ENCODE measurements at regions not wholly inside any gene's neighbourhood (a gene's known extent, or its start where the extent isn't known, plus 50 kb on each side); places are given as distances from the start of the nearest gene placed in this dataset.

GRCh38 chr4:14091966-14092365 is 464.4 kb upstream of the BOD1L1 start:
- Mint-ChIP-seq H3K27ac (ENCODE audit: unreplicated experiment) (no peak overlapping the region), H3K4me1 (ENCODE audit: unreplicated experiment) (no peaks in the 10 kb centered on the region), H3K27me3 (ENCODE audit: unreplicated experiment) (no peaks in the 10 kb centered on the region), H3K4me3 (ENCODE audit: unreplicated experiment) (no peak overlapping the region), H3K36me3 (ENCODE audit: low read depth, unreplicated experiment) (no peaks in the 10 kb centered on the region), H3K9me3 (ENCODE audit: unreplicated experiment) (no peaks in the 10 kb centered on the region)
- DNase-seq (ENCODE audit: low spot score) = no peak
- no peak for TF ChIP-seq CTCF (IDR thresholded peaks at IDR 0.05; ENCODE audit: unreplicated experiment)

- Mint-ChIP-seq H3K36me3 (ENCODE audit: low read depth, unreplicated experiment) (no peaks in the 10 kb centered on the region), H3K4me3 (ENCODE audit: unreplicated experiment) (no peak overlapping the region), H3K27ac (ENCODE audit: unreplicated experiment) (no peak overlapping the region), H3K27me3 (ENCODE audit: unreplicated experiment) (no peaks in the 10 kb centered on the region), H3K4me1 (ENCODE audit: unreplicated experiment) (no peaks in the 10 kb centered on the region), H3K9me3 (ENCODE audit: unreplicated experiment) (no peaks in the 10 kb centered on the region)
- no peak for DNase-seq (ENCODE audit: low spot score)
- no peak for TF ChIP-seq CTCF (IDR thresholded peaks at IDR 0.05; ENCODE audit: unreplicated experiment)
Measured at GRCh38 chr4:14092741-14093140, 465.2 kb upstream of the BOD1L1 start.

- Mint-ChIP-seq H3K36me3 (ENCODE audit: low read depth, unreplicated experiment) (no peaks in the 10 kb centered on the region), H3K9me3 (ENCODE audit: unreplicated experiment) (no peaks in the 10 kb centered on the region), H3K27me3 (ENCODE audit: unreplicated experiment) (peaks cover 2% of the 10 kb centered on the region), H3K27ac (ENCODE audit: unreplicated experiment) (no peak overlapping the region), H3K4me3 (ENCODE audit: unreplicated experiment) (no peak overlapping the region), H3K4me1 (ENCODE audit: unreplicated experiment) (no peaks in the 10 kb centered on the region)
- DNase-seq (ENCODE audit: low spot score) = no peak
- no peak for TF ChIP-seq CTCF (IDR thresholded peaks at IDR 0.05; ENCODE audit: unreplicated experiment)
Measured at GRCh38 chr4:14095831-14096230, 468.3 kb upstream of the BOD1L1 start.

GRCh38 chr4:14096396-14096965 is 469.0 kb upstream of the BOD1L1 start:
- no peak for DNase-seq (ENCODE audit: low spot score)
- Mint-ChIP-seq H3K4me1 (ENCODE audit: unreplicated experiment) (no peaks in the 10 kb centered on the region), H3K4me3 (ENCODE audit: unreplicated experiment) (no peak overlapping the region), H3K9me3 (ENCODE audit: unreplicated experiment) (no peaks in the 10 kb centered on the region), H3K27ac (ENCODE audit: unreplicated experiment) (no peak overlapping the region), H3K27me3 (ENCODE audit: unreplicated experiment) (peaks cover 2% of the 10 kb centered on the region), H3K36me3 (ENCODE audit: low read depth, unreplicated experiment) (no peaks in the 10 kb centered on the region)
- no peak for TF ChIP-seq CTCF (IDR thresholded peaks at IDR 0.05; ENCODE audit: unreplicated experiment)

GRCh38 chr4:14100349-14100748 is 472.8 kb upstream of the BOD1L1 start:
- Mint-ChIP-seq H3K27ac (ENCODE audit: unreplicated experiment) (no peak overlapping the region), H3K4me3 (ENCODE audit: unreplicated experiment) (no peak overlapping the region), H3K4me1 (ENCODE audit: unreplicated experiment) (no peaks in the 10 kb centered on the region), H3K9me3 (ENCODE audit: unreplicated experiment) (no peaks in the 10 kb centered on the region), H3K36me3 (ENCODE audit: low read depth, unreplicated experiment) (no peaks in the 10 kb centered on the region), H3K27me3 (ENCODE audit: unreplicated experiment) (peaks cover 2% of the 10 kb centered on the region)
- no peak for DNase-seq (ENCODE audit: low spot score)
- TF ChIP-seq CTCF (IDR thresholded peaks at IDR 0.05; ENCODE audit: unreplicated experiment) = no peak
